ENCODE measurements at regions not wholly inside any gene's neighbourhood (a gene's known extent, or its start where the extent isn't known, plus 50 kb on each side); places are given as distances from the start of the nearest gene placed in this dataset.

GRCh38 chr2:180846756-180847472 is 133.5 kb upstream of the UBE2E3 start:
- no peak for TF ChIP-seq CTCF (IDR thresholded peaks at IDR 0.05; ENCODE audit: control insufficient read depth, extremely low read depth, insufficient read depth)
- no peak overlapping the region for H3K4me3 ChIP-seq (ENCODE audit: low read depth, low read length)
- DNase-seq (ENCODE audit: low read depth) = no peak

DNA sequence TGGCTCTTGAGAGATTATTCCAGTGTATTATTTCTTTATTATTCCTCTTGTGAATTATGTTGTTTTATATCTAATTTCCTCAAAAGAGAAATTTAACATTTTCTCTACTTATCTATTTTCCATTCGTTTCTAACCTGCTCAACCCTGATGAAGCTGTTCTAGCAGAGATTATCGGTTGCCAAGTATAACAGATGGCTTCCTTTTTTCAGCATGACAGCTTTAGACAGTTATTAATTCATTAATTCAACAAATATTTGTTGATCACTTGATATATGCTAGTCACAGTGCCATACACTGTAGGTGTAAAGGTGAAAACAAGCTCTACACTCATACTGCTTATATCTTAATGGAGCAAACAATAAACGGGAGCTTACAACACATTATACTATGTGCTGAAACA is 137.9 kb upstream of the UBE2E3 start:
- no peak for DNase-seq (ENCODE audit: low read depth)
- TF ChIP-seq CTCF (IDR thresholded peaks at IDR 0.05; ENCODE audit: control insufficient read depth, extremely low read depth, insufficient read depth) = no peak
- no peak overlapping the region for H3K4me3 ChIP-seq (ENCODE audit: low read depth, low read length)

DNA sequence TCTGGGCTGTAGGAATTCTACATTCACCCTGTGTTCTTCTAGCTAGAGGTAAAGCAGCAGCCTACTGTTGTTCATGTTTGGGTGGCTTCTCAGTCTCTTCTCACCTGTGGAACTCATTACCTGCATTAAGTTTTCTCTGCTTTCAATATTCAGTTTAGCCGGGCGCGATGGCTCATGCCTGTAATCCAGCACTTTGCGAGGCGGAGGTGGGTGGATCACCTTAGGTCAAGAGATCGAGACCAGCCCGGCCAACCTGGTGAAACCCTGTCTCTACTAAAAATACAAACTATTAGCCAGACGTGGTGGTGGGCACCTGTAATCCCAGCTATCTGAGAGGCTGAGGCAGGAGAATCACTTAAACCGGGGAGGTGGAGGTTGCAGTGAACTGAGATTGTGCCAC is 139.8 kb upstream of the UBE2E3 start:
- no peak overlapping the region for H3K4me3 ChIP-seq (ENCODE audit: low read depth, low read length)
- TF ChIP-seq CTCF (IDR thresholded peaks at IDR 0.05; ENCODE audit: control insufficient read depth, extremely low read depth, insufficient read depth) = no peak

DNA sequence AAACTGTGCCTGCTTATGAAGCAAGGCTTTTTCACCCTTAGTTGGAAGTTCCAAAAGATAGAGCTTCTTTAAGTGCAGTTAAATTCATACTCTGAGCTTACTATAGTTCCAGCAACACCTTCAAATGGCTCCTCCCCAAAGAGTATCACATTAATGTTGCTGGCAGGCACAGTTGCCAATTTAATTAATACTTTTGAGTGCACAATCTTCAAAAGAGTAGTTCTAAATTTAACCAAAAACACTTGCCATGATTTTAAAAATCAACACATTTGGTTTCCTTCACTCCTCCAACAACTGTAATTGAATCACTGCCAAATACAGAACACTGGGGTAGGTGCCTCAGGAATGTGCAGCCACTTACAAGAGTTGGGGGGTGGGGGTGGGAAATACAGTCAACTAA is 150.6 kb upstream of the UBE2E3 start:
- TF ChIP-seq CTCF (IDR thresholded peaks at IDR 0.05; ENCODE audit: control insufficient read depth, extremely low read depth, insufficient read depth) = no peak
- no peak for DNase-seq (ENCODE audit: low read depth)
- H3K4me3 ChIP-seq (ENCODE audit: low read depth, low read length) = no peak overlapping the region

More for the DNA sequence above, 139.8 kb upstream of the UBE2E3 start:
- no peak for DNase-seq (ENCODE audit: low read depth)

DNA sequence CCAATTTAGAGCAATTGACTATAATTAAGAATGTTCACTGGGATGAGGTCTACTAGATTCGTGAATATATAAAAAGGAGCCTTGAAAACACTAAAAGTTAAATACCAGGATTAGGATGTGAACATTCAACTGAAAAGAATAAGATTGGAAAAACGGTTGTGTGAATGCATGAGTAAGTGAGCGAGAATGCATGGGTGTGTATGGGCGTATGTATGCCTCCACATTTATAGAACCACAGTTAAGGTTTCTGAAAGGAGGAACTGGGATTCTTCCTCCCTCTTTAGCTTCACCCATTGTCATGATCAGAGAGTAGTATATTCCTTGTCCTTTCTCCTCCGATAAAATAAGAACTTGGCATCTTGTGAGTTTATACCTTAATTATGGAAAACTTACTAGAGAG is 151.1 kb upstream of the UBE2E3 start:
- TF ChIP-seq CTCF (IDR thresholded peaks at IDR 0.05; ENCODE audit: control insufficient read depth, extremely low read depth, insufficient read depth) = no peak
- no peak for DNase-seq (ENCODE audit: low read depth)
- no peak overlapping the region for H3K4me3 ChIP-seq (ENCODE audit: low read depth, low read length)

- DNase-seq (ENCODE audit: low read depth) = no peak
- H3K4me3 ChIP-seq (ENCODE audit: low read depth, low read length) = no peak overlapping the region
- TF ChIP-seq CTCF (IDR thresholded peaks at IDR 0.05; ENCODE audit: control insufficient read depth, extremely low read depth, insufficient read depth) = no peak
These were observed 151.6 kb upstream of the UBE2E3 start for GRCh38 chr2:180828756-180829155.

- DNase-seq (ENCODE audit: low read depth) = no peak
- TF ChIP-seq CTCF (IDR thresholded peaks at IDR 0.05; ENCODE audit: control insufficient read depth, extremely low read depth, insufficient read depth) = no peak
- no peak overlapping the region for H3K4me3 ChIP-seq (ENCODE audit: low read depth, low read length)
These were observed 156.8 kb upstream of the UBE2E3 start for GRCh38 chr2:180823546-180824141.
